Inferior parietal cortex (tissue), 1 donor: ENCODE measurements at regions not wholly inside any gene's neighbourhood (a gene's known extent, or its start where the extent isn't known, plus 50 kb on each side); places are given as distances from the start of the nearest gene placed in this dataset.
"Not testable (repeated sequence)": the region's sequence is repeated elsewhere in the genome, so short reads cannot be mapped to it uniquely, and the experiment has no call there.

Experiments
- DNase-seq: peaks from one replicate; pipeline ENCODE4 v3.0.0-alpha.2; 2016; ENCODE audit errors: extremely low spot score

DNA sequence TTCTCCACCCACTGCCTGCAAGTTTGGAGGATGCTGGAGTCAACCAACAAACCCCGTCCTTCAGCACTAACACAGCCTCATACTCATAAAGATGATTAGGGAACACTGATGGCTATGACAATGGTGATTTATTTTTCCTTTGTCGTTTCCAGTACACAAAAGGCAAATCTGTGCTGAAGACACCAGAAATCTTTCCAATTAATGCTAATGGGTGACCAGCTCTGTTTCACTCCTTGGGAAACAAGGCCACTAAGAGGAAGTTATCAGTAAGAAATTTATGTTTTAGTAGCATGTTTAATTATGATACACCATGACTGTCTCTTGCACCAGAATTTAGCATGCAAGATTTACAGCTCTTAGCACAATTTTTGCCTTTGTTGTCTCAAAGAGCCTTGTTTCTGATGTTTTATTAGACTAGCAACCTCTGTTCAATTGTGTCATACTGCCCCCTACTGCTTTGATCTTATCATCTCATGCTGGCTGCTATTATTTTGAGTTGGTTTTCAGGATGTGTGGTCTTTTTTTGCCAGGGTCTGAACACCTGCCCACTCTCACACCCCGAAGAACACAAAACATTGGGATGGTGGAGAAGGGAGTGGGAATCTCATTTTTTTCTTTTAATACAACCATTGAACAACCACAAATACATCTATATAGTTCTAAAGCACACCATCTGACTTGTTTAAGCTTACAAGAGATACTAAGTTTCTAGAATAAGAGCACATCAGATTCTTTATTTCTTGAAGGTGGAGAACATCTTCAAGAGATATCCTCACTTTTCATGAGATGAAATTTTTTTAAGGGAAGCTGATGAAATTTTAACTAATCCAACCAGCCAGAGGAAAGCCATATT lies 160.9 kb downstream of the SPTSSA start:
- peak; percentile 86 for DNase-seq

DNA sequence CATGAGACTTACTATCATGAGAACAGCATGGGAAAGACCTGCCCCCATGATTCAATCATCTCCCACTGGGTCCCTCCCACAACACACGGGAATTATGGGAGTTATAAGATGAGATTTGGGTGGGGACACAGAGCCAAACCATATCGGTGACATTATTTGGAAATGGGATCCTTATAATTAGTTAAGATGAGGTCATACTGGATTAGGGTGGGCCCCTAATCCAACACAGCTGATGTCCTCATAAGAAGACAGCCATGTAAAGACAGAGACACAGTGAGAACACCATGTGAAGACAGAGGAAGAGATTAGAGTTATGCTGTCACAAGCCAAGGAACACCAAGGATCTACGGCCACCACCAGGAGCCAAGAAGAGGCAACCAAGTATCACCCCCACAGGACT lies 161.7 kb downstream of the SPTSSA start:
- DNase-seq = no peak

DNA sequence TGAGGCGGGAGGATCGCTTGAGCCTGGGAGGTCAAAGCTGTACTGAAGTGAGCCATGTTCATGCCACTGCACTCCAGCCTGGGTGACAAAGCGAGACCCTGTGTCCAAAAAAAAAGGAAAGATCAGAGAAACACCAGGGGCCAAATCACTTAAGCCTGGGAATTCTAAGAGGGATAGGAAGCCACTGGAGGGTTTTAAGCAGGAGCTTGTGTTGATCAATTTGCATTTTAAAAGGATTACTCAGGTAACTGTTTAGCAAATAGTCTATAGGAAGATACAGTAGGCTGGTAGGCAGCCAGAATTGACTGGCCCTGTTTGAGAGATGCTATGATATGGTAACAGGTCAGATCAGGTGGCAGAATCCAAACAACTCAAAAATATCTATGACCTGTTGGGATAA lies 162.7 kb downstream of the SPTSSA start:
- DNase-seq = no peak

DNA sequence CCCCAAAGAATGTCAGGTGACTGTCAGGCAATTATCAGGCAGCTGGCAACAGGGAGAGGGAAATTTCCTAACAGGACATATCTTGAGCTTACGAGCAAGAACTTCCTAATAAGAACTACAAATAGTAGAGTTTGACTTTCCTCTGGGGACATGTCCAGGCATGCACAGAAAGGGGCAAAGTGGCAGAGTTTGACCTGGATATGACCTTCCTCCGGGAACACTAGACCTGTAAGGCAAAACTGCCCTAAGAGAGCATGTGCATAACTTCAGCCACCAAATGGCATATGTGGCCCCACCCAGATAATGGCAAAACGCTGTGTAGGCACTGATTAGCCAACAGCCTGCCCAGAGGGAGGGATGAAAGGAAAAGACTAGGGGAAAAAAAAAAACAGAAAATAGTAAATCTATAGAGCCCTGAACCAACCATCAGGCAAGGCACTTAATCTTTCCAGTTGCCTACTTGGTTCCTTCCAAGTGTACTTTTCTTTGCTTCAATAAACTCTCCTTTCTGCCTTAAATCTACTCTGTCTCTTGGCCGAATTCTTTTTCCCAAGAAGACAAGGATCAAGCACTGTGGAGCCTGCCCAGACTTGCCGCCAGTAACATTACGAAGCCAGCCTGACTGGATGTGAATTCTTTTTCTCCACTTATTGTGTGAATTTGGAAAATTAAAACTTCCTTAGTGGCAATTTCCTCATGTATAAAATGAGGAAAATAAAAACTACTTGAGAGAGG lies 164.1 kb downstream of the SPTSSA start:
- no peak for DNase-seq

DNA sequence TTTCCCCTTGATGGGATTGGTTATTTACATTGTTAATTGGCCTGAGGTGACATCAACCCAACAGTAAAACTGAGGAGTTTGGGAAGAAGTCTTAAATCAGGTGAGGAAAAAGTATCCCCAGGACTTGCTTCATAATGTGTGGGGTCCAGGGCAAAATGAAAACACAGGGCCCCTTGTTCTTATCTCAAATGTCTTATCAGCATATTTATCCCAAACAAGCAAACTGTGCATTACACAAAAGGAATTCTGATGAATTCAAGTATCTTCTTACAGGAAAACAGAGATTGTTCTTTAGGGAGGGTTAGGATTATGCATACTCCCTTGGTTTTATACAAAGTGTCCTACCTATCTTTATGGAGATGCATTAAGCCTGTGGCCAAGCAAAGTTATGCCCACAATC lies 178.4 kb downstream of the SPTSSA start:
- DNase-seq = no peak

DNA sequence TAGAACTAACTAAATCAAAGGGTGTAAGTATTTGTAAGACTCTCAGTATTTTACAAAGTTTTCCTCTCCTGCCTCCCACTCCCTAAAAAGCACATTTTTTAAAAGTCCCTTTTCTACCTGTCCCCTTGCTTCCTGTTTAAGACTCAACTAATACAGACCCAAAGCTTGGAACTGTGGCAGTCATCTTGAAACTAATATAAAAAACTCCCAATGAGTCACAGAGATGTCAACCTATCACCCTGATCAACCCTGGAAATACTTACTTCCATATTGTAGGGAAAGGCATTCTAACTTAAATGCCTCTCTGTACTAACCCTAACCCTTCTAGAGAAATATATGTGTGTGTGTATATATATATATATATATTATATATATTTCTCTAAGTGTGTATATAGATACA lies 184.8 kb downstream of the SPTSSA start:
- no peak for DNase-seq

DNA sequence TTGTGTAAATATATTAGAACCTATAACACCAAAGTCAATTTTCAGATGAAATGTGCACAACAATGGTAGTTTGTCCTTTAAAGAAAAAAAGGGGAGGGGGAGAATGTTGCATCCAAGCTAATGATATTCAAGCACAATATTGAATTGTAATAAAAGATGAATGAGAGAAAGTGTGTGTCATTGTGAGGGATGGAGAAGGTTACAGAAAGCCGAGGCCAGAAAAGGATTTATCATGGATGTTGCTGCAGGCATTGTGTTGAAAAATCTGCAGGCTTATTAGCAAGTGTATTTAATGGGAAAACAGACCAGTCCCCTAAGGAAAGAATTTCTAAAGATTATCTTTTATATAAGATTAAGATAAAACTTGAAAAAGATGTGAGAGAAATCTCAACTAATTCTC lies 186.5 kb downstream of the SPTSSA start:
- DNase-seq = no peak

DNA sequence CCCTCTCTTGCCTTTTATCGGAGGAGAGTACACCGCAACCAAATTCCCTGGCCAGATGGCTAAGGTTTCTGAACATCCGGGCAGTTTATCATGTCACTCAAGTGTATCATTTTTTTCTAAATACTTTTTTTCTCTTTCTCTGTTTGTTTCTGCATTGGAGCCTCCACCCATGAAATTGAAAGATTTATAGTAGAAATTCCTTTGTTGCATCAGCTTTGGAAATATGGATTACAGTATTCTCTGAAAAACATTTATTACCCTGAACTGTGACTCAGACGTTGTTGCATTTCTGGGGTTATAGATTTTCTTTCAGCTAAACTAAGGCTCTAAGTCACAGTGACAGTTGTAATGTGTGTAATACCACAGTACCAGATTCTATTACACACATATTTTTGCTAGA lies 187.0 kb downstream of the SPTSSA start:
- DNase-seq = no peak

DNA sequence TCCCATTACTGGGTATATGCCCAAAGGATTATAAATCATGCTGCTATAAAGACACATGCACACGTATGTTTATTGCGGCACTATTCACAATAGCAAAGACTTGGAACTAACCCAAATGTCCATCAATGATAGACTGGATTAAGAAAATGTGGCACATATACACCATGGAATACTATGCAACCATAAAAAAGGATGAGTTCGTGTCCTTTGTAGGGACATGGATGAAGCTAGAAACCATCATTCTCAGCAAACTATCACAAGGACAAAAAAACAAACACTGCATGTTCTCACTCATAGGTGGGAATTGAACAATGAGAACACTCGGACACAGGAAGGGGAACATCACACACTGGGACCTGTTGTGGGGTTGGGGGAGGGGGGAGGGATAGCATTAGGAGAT lies 188.3 kb downstream of the SPTSSA start:
- not testable (repeated sequence) for DNase-seq

DNA sequence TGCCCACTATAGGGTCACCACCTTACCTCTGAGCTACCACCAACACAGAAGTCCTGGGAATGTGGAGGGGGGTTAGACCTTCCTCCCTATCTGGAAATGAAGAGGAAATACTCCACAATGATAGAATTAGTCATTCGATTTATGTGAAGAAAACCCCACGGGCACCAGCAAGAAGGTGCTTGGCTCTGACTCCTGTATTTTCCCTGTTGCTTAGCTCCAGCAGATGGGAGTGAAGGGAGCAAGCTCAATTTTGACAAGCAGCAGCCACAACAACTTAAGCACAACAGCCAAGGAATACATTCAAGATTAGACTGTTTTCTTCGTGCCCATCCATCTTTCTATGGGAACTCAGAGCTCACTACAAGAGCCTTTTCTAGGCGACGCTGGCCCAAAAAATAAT lies 191.7 kb downstream of the SPTSSA start:
- DNase-seq = no peak

DNA sequence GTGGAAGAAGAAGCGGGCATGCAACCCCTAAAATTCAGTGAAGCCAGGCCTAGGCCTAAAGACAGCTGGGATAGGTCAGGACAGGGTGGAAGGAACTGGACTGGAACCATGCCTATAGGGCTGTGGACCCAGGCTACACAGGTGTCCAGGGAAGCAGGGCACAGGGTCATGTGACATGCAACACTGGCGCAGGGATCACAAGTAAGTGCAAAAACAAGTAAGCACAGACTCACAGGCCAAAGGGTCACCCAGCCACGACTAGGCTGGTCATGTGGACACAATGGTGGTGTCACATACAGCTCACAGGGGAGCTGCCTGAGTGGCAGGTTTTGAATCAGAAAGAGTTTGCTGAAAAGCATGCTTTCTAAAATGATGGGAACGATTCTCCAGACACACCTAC lies 195.7 kb downstream of the SPTSSA start:
- DNase-seq = no peak

DNA sequence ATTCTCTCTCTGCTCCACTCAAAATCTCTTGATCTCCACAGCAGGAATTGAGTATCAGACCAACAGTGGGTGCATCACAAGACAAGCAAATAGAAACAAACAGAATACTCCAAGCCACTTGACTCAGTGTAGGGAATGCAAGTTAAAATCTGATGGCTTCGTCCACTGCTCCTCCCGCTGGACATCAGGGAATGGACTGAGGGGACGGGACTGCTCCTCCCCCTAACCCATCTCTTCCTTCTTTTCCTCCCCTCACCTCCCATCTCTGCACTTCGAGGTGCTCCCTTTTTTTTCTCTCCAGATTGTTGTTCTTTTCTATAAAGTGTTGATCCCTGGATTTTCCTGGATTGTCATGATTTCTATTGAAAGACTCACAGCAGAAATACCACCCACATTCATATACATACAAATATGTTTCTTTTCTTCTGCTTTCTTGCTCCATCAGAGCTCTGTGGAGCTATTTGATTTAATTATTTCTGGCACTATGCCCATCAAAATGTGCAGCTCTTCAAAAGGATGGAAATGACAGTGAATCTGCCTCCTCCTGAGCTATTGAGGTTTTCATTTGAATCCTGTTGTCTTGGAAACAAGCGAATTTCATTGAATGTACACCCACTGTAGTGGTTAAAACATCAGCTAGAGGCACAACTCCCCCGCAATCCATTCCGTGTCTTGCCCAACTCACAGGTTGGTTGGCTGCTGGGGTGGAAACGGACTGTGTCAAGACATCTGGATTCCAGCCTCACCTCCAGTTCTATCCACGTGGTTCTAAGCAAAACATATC lies 199.7 kb downstream of the SPTSSA start:
- DNase-seq = peak; percentile 9

DNA sequence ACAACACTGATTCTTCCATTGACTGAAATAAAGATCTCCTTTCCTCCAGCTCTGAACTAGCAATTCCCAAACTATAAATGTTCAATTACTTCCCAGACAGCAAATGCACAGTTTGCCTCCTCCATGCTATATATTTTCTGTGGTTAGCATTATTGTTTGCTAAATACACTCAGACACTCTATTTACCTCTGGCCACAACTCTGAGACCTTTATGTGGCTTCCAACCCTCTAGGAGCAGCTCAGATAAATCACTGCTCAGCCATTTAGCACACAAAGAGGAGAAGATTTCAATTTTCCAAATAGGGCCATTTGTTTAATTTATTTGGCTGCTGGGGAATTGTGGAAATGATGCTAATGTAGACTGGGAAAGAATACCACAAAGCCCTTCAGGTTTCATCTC lies 202.0 kb downstream of the SPTSSA start:
- DNase-seq = no peak

DNA sequence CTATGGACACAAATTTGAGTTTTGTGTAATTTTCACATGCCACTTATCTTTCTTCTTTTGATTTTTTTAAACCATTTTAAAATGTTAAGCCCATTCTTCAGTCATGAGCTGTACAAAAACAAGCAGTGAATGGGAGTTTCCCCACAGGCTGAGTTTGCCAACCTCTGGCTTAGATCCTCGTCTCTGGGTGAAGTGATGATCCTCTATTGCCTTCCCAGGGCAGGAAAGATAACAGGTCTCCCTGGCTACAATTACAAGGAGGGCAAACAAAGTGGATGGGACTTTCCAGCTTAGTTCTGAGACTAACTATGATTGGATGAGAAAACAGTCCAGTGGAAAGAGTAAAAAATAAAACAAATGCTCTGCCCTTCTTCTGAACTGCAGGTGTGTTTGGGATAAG lies 203.7 kb downstream of the SPTSSA start:
- no peak for DNase-seq

DNA sequence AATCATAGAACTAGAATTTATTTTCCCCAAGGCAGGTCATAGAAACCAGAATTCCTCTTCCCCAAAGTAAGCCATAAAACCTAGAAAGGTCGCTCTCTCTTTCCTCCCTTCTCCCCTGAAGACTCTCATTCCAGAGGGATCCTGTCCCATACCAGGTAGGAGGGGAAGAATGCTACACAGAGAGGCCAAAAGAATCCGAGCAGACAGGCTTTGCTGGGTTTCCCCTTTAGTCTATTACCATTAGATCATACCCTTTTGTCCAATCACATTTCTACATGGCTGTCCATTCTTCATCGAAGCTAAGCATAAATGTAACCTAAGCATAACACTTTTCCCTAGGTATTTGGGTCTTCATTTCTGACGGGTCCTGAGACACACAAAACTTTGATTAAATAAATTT lies 204.5 kb downstream of the SPTSSA start:
- DNase-seq = no peak

DNA sequence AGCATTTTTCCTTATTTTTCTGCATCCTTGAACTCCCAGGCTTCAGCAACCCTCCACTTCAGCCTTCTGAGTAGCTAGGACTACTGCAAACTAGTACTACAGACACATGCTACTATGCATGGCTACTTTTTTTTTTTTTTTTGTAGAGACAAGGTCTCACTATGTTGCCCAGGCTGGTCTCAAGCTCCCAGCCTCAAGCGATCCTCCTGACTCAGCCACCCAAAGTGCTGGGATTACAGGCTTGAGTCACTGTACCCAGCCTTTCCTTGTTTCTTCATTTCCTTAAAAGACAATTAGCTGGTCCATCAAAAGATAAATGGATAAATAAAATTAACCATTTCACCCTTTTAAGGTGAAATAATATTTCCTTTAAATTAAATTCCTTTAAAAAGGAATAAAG lies 205.8 kb downstream of the SPTSSA start:
- no peak for DNase-seq

DNA sequence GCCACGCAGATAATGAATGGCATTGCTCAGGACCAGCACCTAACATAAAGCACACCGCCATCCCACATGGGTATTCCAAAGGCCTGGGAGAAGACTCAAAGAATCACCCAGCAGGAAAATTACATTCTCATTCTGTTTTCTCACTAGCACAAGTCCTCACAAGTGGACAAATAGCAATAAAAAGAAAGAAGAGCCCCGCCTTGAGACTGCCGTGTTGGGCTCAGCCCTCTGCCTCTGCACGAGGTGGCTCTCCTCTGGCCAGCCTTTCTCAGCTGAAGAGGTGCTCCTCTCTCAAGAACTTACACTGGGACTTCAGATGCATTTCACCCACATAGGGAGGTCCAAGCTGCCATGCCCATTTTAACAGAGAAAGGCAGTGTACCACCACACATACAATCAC lies 207.5 kb downstream of the SPTSSA start:
- no peak for DNase-seq

DNA sequence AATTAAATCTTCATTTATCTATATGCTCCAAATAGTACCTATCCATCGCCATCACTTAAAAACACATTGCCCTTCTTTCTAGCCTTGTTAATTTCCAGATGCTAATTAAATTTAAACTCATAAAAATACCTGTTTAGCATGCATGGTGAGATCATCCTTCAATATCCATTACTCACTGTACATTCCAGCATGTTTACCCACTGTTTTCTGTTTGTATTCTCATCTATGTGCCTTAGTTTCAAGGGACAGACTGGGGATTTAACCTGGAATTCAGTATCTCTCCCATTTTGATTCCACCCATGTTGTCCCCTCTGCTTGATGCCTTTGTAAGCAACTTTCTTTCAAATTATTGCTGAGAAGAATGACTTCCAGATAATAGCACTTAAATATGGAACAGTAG lies 208.0 kb downstream of the SPTSSA start:
- DNase-seq = no peak

DNA sequence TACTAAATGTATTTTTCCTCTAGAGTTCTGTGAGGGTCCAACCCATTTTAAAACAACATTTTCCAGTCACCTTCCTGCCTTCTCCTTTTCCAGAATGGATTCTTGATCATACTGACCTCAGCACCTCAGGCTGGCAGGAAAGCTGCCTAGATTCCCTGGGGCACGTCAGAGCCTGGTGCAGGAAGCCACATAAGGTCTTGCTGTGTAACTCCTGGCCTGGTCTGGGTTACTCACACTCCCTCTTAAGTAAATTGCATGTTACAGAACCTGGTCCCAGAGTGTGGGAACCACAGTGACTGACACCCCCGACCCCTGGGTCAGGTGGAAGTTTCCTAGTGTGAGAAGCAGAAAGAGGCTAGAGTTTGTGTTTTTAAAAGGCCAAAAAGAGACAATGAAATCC lies 209.8 kb downstream of the SPTSSA start:
- no peak for DNase-seq

DNA sequence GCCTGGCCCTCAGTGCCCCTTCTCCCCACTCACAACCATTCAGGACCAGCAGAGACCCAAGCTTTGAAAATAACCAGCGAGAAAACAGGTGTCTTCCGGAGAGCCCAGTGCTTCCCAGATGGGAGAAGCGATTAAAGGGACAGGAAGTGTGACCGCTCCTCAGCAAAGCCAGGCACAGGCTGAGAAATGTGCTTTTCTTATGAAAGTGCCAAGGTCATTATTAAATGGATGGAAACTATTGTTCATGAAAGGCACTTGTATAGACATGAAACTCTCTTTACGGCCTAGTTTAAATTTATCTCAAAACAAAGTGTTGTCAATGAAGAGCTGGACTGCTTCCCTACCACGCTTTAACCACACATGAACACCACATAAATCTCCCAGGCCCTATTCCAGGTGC lies 210.4 kb downstream of the SPTSSA start:
- DNase-seq = no peak

DNA sequence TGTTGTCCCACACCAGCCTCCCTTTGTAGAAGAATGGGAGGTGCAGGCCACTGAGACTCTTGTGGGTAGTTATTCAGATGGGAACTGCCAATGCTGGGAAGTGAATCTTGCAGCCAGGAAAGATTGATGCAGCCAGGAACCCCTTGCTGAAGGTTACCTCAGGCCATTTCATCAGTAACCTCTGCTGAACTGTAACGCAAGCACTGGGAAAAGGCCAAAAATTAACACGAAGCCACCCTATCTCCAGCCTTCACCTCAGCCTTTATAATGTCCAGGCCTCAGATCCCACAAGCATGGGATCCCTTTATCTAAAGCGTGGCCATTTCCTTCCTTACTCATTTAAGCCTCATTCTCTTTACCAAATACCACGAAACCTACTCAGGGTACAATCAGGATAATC lies 211.1 kb downstream of the SPTSSA start:
- DNase-seq = no peak

DNA sequence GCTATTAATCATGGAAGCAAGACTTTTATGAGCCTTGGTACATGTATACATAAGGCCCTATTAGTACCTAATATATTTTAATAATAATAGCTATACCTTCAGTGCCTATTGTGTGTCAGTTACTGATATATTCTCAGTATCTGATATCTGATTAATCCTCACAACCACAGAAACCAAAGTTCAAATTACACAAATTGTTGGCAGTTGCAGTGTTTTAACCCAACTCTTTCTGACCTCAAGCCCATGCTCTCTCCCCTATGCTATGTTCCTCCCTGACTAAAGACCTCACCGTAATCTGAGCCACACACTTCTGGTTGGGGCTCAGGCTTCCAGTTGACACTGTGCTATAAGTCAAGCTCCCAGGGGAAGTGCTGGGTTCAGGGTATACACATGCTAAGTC lies 214.4 kb downstream of the SPTSSA start:
- no peak for DNase-seq

DNA sequence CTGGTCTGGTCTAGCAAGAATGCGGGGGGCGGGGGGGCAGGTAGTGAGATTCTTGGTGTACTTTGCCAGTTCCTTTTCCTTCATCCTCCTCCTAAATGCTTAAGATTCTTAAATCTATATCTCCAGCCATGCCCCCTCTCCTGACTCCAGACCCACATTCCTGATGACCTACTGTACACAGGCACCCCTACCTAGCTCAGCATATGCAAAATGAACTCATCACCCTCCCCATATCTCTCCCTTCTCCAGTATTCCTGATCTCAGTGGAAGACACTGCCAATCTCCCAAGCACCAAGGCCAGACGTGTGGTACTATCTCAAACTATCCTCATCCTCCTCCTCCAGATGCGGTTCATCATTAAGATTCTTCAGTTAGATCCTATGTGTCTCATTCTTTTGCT lies 215.8 kb downstream of the SPTSSA start:
- no peak for DNase-seq
